ENCODE measurements at regions not wholly inside any gene's neighbourhood (a gene's known extent, or its start where the extent isn't known, plus 50 kb on each side); places are given as distances from the start of the nearest gene placed in this dataset.

- H3K27me3 ChIP-seq (ENCODE audit: control insufficient read depth, insufficient read depth, low read length) = no peaks in the 10 kb centered on the region
- H3K4me1 ChIP-seq (ENCODE audit: control insufficient read depth, insufficient read depth, low read length) = no peaks in the 10 kb centered on the region
- ATAC-seq = no peak
- ChIA-PET POLR2A (no interaction called here), CTCF (no interaction called here)
- in situ Hi-C loops (cut with HindIII; ENCODE audit: low pct_unique_long_range_greater_than_20kb, low sequenced_read_pairs) (no loop called here), intact Hi-C loops (cut with micrococcal nuclease; ENCODE audit: unreplicated experiment) (no loop called here)
- no peaks in the 10 kb centered on the region for H3K9me3 ChIP-seq (ENCODE audit: control insufficient read depth, insufficient read depth, low read depth, low read length)
- TF ChIP-seq SIN3A (IDR thresholded peaks at IDR 0.05; ENCODE audit: borderline replicate concordance, insufficient read depth, low read depth, low read length) = no peak
- TF ChIP-seq POLR2AphosphoS5 (IDR thresholded peaks at IDR 0.05; ENCODE audit: low read depth, low read length) = no peak
- no peak for TF ChIP-seq TCF7L2 (IDR thresholded peaks at IDR 0.05; ENCODE audit: low read depth, low read length)
- no peak for TF ChIP-seq REST (IDR thresholded peaks at IDR 0.05; ENCODE audit: insufficient read depth in 1 of 2, low read depth in 2 of 2, low read length in 1 of 2)
- TF ChIP-seq, protein P1, sequence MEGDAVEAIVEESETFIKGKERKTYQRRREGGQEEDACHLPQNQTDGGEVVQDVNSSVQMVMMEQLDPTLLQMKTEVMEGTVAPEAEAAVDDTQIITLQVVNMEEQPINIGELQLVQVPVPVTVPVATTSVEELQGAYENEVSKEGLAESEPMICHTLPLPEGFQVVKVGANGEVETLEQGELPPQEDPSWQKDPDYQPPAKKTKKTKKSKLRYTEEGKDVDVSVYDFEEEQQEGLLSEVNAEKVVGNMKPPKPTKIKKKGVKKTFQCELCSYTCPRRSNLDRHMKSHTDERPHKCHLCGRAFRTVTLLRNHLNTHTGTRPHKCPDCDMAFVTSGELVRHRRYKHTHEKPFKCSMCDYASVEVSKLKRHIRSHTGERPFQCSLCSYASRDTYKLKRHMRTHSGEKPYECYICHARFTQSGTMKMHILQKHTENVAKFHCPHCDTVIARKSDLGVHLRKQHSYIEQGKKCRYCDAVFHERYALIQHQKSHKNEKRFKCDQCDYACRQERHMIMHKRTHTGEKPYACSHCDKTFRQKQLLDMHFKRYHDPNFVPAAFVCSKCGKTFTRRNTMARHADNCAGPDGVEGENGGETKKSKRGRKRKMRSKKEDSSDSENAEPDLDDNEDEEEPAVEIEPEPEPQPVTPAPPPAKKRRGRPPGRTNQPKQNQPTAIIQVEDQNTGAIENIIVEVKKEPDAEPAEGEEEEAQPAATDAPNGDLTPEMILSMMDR (IDR thresholded peaks at IDR 0.05) = no peak
- no peaks in the 10 kb centered on the region for H3K36me3 ChIP-seq (ENCODE audit: control insufficient read depth, insufficient read depth, low read length)
- no TSS peak for BruUV-seq (replicated peaks)
- H3K27ac ChIP-seq (ENCODE audit: low read length) = no peak overlapping the region
- H3K4me3 ChIP-seq (ENCODE audit: low read depth in 2 of 2, low read length in 2 of 2) = no peak overlapping the region
- no peak for DNase-seq (ENCODE audit: low read depth, low spot score)
These were observed 678.2 kb upstream of the PRMT6 start for GRCh38 chr1:106378261-106378660.

DNA sequence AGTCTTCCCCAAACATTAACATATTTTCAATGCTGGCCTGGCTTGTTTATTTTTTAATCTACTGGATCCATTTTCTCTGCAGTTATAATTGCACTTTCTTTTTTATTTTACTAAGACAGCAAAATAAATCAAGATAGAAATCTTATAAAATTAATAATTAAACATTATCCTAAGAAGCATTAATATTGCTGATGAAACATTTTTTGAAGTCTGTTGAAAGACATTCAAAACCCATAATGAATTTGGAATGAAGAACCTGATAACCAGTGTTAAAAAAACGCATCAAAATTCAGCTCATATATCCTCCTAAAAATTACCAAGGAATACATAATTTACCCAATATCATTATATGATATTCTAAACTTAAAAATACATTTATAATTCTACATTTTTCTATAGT lies 675.7 kb upstream of the PRMT6 start:
- CTCF ChIA-PET = no interaction called here
- no TSS peak for BruUV-seq (replicated peaks)

More for the DNA sequence above, 675.7 kb upstream of the PRMT6 start:
- POLR2A ChIA-PET = no interaction called here
- in situ Hi-C loops (cut with HindIII; ENCODE audit: low pct_unique_long_range_greater_than_20kb, low sequenced_read_pairs) (no loop called here), intact Hi-C loops (cut with micrococcal nuclease; ENCODE audit: unreplicated experiment) (no loop called here)
- Histone ChIP-seq H3K4me3 (ENCODE audit: low read depth in 2 of 2, low read length in 2 of 2) (no peak overlapping the region), H3K36me3 (ENCODE audit: control insufficient read depth, insufficient read depth, low read length) (no peaks in the 10 kb centered on the region), H3K27me3 (ENCODE audit: control insufficient read depth, insufficient read depth, low read length) (no peaks in the 10 kb centered on the region), H3K27ac (ENCODE audit: low read length) (no peak overlapping the region), H3K9me3 (ENCODE audit: control insufficient read depth, insufficient read depth, low read depth, low read length) (no peaks in the 10 kb centered on the region), H3K4me1 (ENCODE audit: control insufficient read depth, insufficient read depth, low read length) (no peaks in the 10 kb centered on the region)
- ATAC-seq (no peak), DNase-seq (ENCODE audit: low read depth, low spot score) (no peak)
- TF ChIP-seq POLR2AphosphoS5 (IDR thresholded peaks at IDR 0.05; ENCODE audit: low read depth, low read length) (no peak), REST (IDR thresholded peaks at IDR 0.05; ENCODE audit: insufficient read depth in 1 of 2, low read depth in 2 of 2, low read length in 1 of 2) (no peak), SIN3A (IDR thresholded peaks at IDR 0.05; ENCODE audit: borderline replicate concordance, insufficient read depth, low read depth, low read length) (no peak), TCF7L2 (IDR thresholded peaks at IDR 0.05; ENCODE audit: low read depth, low read length) (no peak)
- TF ChIP-seq, protein P1 (IDR thresholded peaks at IDR 0.05) = no peak

Measured in Panc1 (cell line).